Rectal smooth muscle tissue (tissue), 1 donor: ENCODE measurements at regions not wholly inside any gene's neighbourhood (a gene's known extent, or its start where the extent isn't known, plus 50 kb on each side); places are given as distances from the start of the nearest gene placed in this dataset.

Source experiments
- H3K27ac ChIP-seq: one replicate; pipeline ENCODE4 v1.7.0; 2013; ENCODE audit warnings: low read depth, low read length, inconsistent platforms
- H3K27me3 ChIP-seq: one replicate; pipeline ENCODE4 v1.7.0; 2013; ENCODE audit warnings: low read length; ENCODE audit not compliant: control insufficient read depth, insufficient read depth
- H3K36me3 ChIP-seq: one replicate; pipeline ENCODE4 v1.7.0; 2013; ENCODE audit warnings: low read length; ENCODE audit not compliant: control insufficient read depth, insufficient read depth
- H3K4me1 ChIP-seq: one replicate; pipeline ENCODE4 v1.7.0; 2013; ENCODE audit warnings: low read length; ENCODE audit not compliant: control insufficient read depth, insufficient read depth
- H3K4me3 ChIP-seq: one replicate; pipeline ENCODE4 v1.7.0; 2013; ENCODE audit warnings: low read length
- H3K9ac ChIP-seq: one replicate; pipeline ENCODE4 v1.7.0; 2013; ENCODE audit warnings: low read length

- H3K36me3 ChIP-seq, result no peaks in the 10 kb centered on the region
- no peak overlapping the region for H3K27ac ChIP-seq
- H3K4me1 ChIP-seq, result peaks cover 5% of the 10 kb centered on the region
- no peak overlapping the region for H3K4me3 ChIP-seq
- no peaks in the 10 kb centered on the region for H3K27me3 ChIP-seq
- H3K9ac ChIP-seq, result no peak overlapping the region
Observed at GRCh38 chr14:50006141-50006540, 110.2 kb downstream of the VCPKMT start.

GRCh38 chr14:50007123-50007903 lies 109.1 kb downstream of the VCPKMT start:
- Histone ChIP-seq H3K27ac (no peak overlapping the region), H3K9ac (no peak overlapping the region)

GRCh38 chr14:50008562-50008961 lies 107.8 kb downstream of the VCPKMT start:
- Histone ChIP-seq H3K27ac (no peak overlapping the region), H3K4me1 (no peaks in the 10 kb centered on the region), H3K36me3 (no peaks in the 10 kb centered on the region), H3K27me3 (no peaks in the 10 kb centered on the region), H3K4me3 (no peak overlapping the region), H3K9ac (no peak overlapping the region)

More at GRCh38 chr14:50007123-50007903, 109.1 kb downstream of the VCPKMT start:
- no peaks in the 10 kb centered on the region for H3K36me3 ChIP-seq
- no peaks in the 10 kb centered on the region for H3K4me1 ChIP-seq
- no peaks in the 10 kb centered on the region for H3K27me3 ChIP-seq
- no peak overlapping the region for H3K4me3 ChIP-seq

GRCh38 chr14:50008974-50009373 lies 107.4 kb downstream of the VCPKMT start:
- H3K9ac ChIP-seq, result no peak overlapping the region
- H3K36me3 ChIP-seq, result no peaks in the 10 kb centered on the region
- H3K4me1 ChIP-seq, result no peaks in the 10 kb centered on the region
- H3K27ac ChIP-seq, result no peak overlapping the region
- H3K4me3 ChIP-seq, result no peak overlapping the region
- no peaks in the 10 kb centered on the region for H3K27me3 ChIP-seq

GRCh38 chr14:50010752-50011151 lies 105.6 kb downstream of the VCPKMT start:
- no peak overlapping the region for H3K9ac ChIP-seq
- H3K27ac ChIP-seq, result no peak overlapping the region
- no peaks in the 10 kb centered on the region for H3K27me3 ChIP-seq
- H3K36me3 ChIP-seq, result no peaks in the 10 kb centered on the region
- H3K4me1 ChIP-seq, result no peaks in the 10 kb centered on the region
- no peak overlapping the region for H3K4me3 ChIP-seq

GRCh38 chr14:50011242-50011641 lies 105.1 kb downstream of the VCPKMT start:
- H3K27ac ChIP-seq, result no peak overlapping the region
- H3K4me1 ChIP-seq, result no peaks in the 10 kb centered on the region
- no peak overlapping the region for H3K4me3 ChIP-seq
- no peaks in the 10 kb centered on the region for H3K36me3 ChIP-seq
- no peaks in the 10 kb centered on the region for H3K27me3 ChIP-seq
- H3K9ac ChIP-seq, result no peak overlapping the region

GRCh38 chr14:50012644-50013043 lies 103.7 kb downstream of the VCPKMT start:
- H3K9ac ChIP-seq, result no peak overlapping the region
- H3K36me3 ChIP-seq, result no peaks in the 10 kb centered on the region
- H3K27me3 ChIP-seq, result no peaks in the 10 kb centered on the region
- H3K4me1 ChIP-seq, result no peaks in the 10 kb centered on the region
- H3K4me3 ChIP-seq, result no peak overlapping the region
- no peak overlapping the region for H3K27ac ChIP-seq

GRCh38 chr14:50013198-50013918 lies 103.0 kb downstream of the VCPKMT start:
- Histone ChIP-seq H3K27me3 (no peaks in the 10 kb centered on the region), H3K4me3 (no peak overlapping the region), H3K36me3 (no peaks in the 10 kb centered on the region), H3K4me1 (no peaks in the 10 kb centered on the region), H3K9ac (no peak overlapping the region), H3K27ac (no peak overlapping the region)

- H3K27me3 ChIP-seq, result no peaks in the 10 kb centered on the region
- no peaks in the 10 kb centered on the region for H3K4me1 ChIP-seq
- H3K9ac ChIP-seq, result no peak overlapping the region
- no peaks in the 10 kb centered on the region for H3K36me3 ChIP-seq
- H3K27ac ChIP-seq, result no peak overlapping the region
- no peak overlapping the region for H3K4me3 ChIP-seq
Observed at GRCh38 chr14:50013934-50014333, 102.4 kb downstream of the VCPKMT start.

GRCh38 chr14:50014809-50015430 lies 101.5 kb downstream of the VCPKMT start:
- Histone ChIP-seq H3K27ac (no peak overlapping the region), H3K4me3 (no peak overlapping the region), H3K36me3 (no peaks in the 10 kb centered on the region), H3K27me3 (no peaks in the 10 kb centered on the region), H3K9ac (no peak overlapping the region), H3K4me1 (no peaks in the 10 kb centered on the region)

GRCh38 chr14:50015716-50016115 lies 100.7 kb downstream of the VCPKMT start:
- Histone ChIP-seq H3K27me3 (no peaks in the 10 kb centered on the region), H3K27ac (no peak overlapping the region), H3K36me3 (no peaks in the 10 kb centered on the region), H3K4me1 (no peaks in the 10 kb centered on the region), H3K9ac (no peak overlapping the region), H3K4me3 (no peak overlapping the region)

- H3K4me1 ChIP-seq, result peaks cover under 1% of the 10 kb centered on the region
- H3K4me3 ChIP-seq, result no peak overlapping the region
- no peak overlapping the region for H3K9ac ChIP-seq
- H3K27ac ChIP-seq, result peak overlapping the region; percentile 43
- no peaks in the 10 kb centered on the region for H3K36me3 ChIP-seq
- no peaks in the 10 kb centered on the region for H3K27me3 ChIP-seq
Observed at GRCh38 chr14:50018201-50018932, 98.0 kb downstream of the VCPKMT start.
